ENCODE measurements at regions not wholly inside any gene's neighbourhood (a gene's known extent, or its start where the extent isn't known, plus 50 kb on each side); places are given as distances from the start of the nearest gene placed in this dataset.
"Not testable (repeated sequence)": the region's sequence is repeated elsewhere in the genome, so short reads cannot be mapped to it uniquely, and the experiment has no call there.

GRCh38 chr1:61572046-61572445 is 152.9 kb downstream of the TM2D1 start:
- no peak for DNase-seq

GRCh38 chr1:61570191-61570590 is 154.8 kb downstream of the TM2D1 start:
- no peak for DNase-seq

- DNase-seq = no peak
These were observed 155.7 kb downstream of the TM2D1 start for GRCh38 chr1:61569303-61569621.

GRCh38 chr1:61568460-61569302 is 156.3 kb downstream of the TM2D1 start:
- DNase-seq = no peak

- no peak for DNase-seq
These were observed 158.8 kb downstream of the TM2D1 start for GRCh38 chr1:61566177-61566576.

- no peak for DNase-seq
These were observed 161.3 kb downstream of the TM2D1 start for GRCh38 chr1:61563611-61564010.

- no peak for DNase-seq
These were observed 163.3 kb downstream of the TM2D1 start for GRCh38 chr1:61561666-61562065.

GRCh38 chr1:61560385-61560784 is 164.6 kb downstream of the TM2D1 start:
- no peak for DNase-seq

GRCh38 chr1:61556631-61557030 is 168.3 kb downstream of the TM2D1 start:
- DNase-seq = no peak

GRCh38 chr1:61552630-61553305 is 172.2 kb downstream of the TM2D1 start:
- no peak for DNase-seq

- not testable (repeated sequence) for DNase-seq
These were observed 177.6 kb downstream of the TM2D1 start for GRCh38 chr1:61547302-61547701.

- not testable (repeated sequence) for DNase-seq
These were observed 180.1 kb downstream of the TM2D1 start for GRCh38 chr1:61544870-61545269.

- DNase-seq = not testable (repeated sequence)
These were observed 181.4 kb downstream of the TM2D1 start for GRCh38 chr1:61543498-61543897.

- peak; percentile 72 for DNase-seq
These were observed 185.1 kb downstream of the TM2D1 start for GRCh38 chr1:61539720-61540462.

GRCh38 chr1:61538228-61538627 is 186.7 kb downstream of the TM2D1 start:
- no peak for DNase-seq

- no peak for DNase-seq
These were observed 188.5 kb downstream of the TM2D1 start for GRCh38 chr1:61536174-61537108.

- DNase-seq = no peak
These were observed 190.1 kb downstream of the TM2D1 start for GRCh38 chr1:61534847-61535246.

- DNase-seq = no peak
These were observed 191.4 kb downstream of the TM2D1 start for GRCh38 chr1:61533546-61533945.

GRCh38 chr1:61531716-61532115 is 193.2 kb downstream of the TM2D1 start:
- DNase-seq = no peak

- no peak for DNase-seq
These were observed 200.9 kb downstream of the TM2D1 start for GRCh38 chr1:61523893-61524605.

- no peak for DNase-seq
These were observed 201.7 kb downstream of the TM2D1 start for GRCh38 chr1:61523229-61523628.

- DNase-seq = no peak
These were observed 204.5 kb downstream of the TM2D1 start for GRCh38 chr1:61520401-61520800.

All from EL (cell line).